Parathyroid adenoma (tissue), 2 donors: ENCODE measurements at regions not wholly inside any gene's neighbourhood (a gene's known extent, or its start where the extent isn't known, plus 50 kb on each side); places are given as distances from the start of the nearest gene placed in this dataset.

Experiments
- H2AFZ ChIP-seq: fragments of 300-600 bp; sonication (generic); one replicate; pipeline ENCODE4 v1.7.0; 2017; ENCODE audit warnings: antibody characterized with exemption, mild to moderate bottlenecking
- H3K27ac ChIP-seq: fragments of 300-600 bp; sonication (generic); one replicate; pipeline ENCODE4 v1.7.0; 2017
- H3K27me3 ChIP-seq: fragments of 300-600 bp; sonication (generic); one replicate; pipeline ENCODE4 v1.7.0; 2017; ENCODE audit warnings: low read length; ENCODE audit not compliant: control insufficient read depth, insufficient read depth
- H3K36me3 ChIP-seq: fragments of 300-600 bp; sonication (generic); one replicate; pipeline ENCODE4 v1.7.0; 2017; ENCODE audit warnings: low read length; ENCODE audit not compliant: control insufficient read depth, insufficient read depth
- H3K4me1 ChIP-seq: fragments of 300-600 bp; sonication (generic); one replicate; pipeline ENCODE4 v1.7.0; 2017; ENCODE audit warnings: control low read depth
- H3K4me2 ChIP-seq: fragments of 300-600 bp; sonication (generic); one replicate; pipeline ENCODE4 v1.7.0; 2017; ENCODE audit warnings: low read length
- H3K4me3 ChIP-seq: fragments of 300-600 bp; sonication (generic); one replicate; pipeline ENCODE4 v1.7.0; 2017; ENCODE audit warnings: low read depth, low read length
- H3K79me2 ChIP-seq: fragments of 300-600 bp; sonication (generic); one replicate; pipeline ENCODE4 v1.7.0; 2017; ENCODE audit warnings: control low read depth
- H3K9ac ChIP-seq: fragments of 300-600 bp; sonication (generic); one replicate; pipeline ENCODE4 v1.7.0; 2017; ENCODE audit warnings: mild to moderate bottlenecking
- H3K9me3 ChIP-seq: fragments of 300-600 bp; sonication (generic); one replicate; pipeline ENCODE4 v1.7.0; 2017; ENCODE audit warnings: low read length; ENCODE audit not compliant: control insufficient read depth
- TF ChIP-seq, protein P1 (sequence below): fragments of 300-600 bp; sonication (generic); IDR thresholded peaks from one replicate; pipeline ENCODE4 v1.7.0; 2017; ENCODE audit warnings: antibody characterized with exemption, mild to moderate bottlenecking
- donor health status: primary hyperparathyroidism.

DNA sequence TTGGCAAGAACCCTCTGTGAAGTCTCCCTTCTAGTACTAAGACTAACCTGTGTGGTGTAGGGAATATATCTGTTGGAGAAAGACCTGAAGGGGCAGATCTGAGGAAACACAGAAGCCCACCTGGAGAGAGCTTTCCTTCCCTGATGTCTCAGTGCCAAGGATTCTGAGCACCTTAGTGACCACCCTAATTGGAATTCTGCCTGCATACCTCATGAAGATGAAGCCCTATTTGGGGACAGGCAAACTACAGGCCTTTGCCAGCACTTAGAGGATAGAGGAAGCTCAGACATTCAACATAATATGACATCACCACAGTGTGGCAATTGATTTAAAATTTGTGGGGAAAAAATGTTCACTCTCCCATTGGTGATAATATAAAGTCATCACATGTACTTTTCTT lies 766.2 kb upstream of the KIRREL3 start:
- no peaks in the 10 kb centered on the region for H3K79me2 ChIP-seq
- TF ChIP-seq, protein P1, sequence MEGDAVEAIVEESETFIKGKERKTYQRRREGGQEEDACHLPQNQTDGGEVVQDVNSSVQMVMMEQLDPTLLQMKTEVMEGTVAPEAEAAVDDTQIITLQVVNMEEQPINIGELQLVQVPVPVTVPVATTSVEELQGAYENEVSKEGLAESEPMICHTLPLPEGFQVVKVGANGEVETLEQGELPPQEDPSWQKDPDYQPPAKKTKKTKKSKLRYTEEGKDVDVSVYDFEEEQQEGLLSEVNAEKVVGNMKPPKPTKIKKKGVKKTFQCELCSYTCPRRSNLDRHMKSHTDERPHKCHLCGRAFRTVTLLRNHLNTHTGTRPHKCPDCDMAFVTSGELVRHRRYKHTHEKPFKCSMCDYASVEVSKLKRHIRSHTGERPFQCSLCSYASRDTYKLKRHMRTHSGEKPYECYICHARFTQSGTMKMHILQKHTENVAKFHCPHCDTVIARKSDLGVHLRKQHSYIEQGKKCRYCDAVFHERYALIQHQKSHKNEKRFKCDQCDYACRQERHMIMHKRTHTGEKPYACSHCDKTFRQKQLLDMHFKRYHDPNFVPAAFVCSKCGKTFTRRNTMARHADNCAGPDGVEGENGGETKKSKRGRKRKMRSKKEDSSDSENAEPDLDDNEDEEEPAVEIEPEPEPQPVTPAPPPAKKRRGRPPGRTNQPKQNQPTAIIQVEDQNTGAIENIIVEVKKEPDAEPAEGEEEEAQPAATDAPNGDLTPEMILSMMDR: no peak
- no peaks in the 10 kb centered on the region for H3K4me1 ChIP-seq
- no peaks in the 10 kb centered on the region for H3K27me3 ChIP-seq
- no peaks in the 10 kb centered on the region for H3K9me3 ChIP-seq
- no peak overlapping the region for H2AFZ ChIP-seq
- no peaks in the 10 kb centered on the region for H3K36me3 ChIP-seq
- no peak overlapping the region for H3K4me3 ChIP-seq
- H3K4me2 ChIP-seq: no peak overlapping the region
- no peak overlapping the region for H3K27ac ChIP-seq
- H3K9ac ChIP-seq: no peak overlapping the region

DNA sequence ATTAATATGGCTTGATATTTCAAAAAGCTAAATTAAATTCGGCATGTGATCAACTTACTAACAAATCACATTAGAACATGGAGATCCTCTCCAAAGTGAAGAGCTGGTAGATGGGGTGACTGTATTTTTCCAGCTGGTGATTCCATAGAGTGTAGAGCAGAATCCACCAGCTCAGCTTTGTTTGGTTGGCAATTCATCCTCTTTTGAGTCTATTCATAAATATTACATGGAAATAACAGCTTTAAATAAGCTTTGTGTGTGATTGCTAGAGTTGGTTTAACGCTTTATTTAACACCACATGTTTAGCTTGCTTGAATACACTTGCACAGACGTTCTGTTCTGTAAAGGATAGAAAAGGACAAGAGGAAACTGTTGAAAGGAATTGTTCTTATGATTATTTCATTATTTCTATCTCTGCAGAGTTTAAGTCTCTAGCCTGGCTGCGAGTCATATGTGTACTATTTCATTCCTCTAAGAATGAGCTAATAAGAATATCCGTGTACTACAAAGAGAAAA lies 738.3 kb upstream of the KIRREL3 start:
- Histone ChIP-seq H2AFZ (no peak overlapping the region), H3K4me2 (no peak overlapping the region), H3K27me3 (no peaks in the 10 kb centered on the region), H3K9ac (no peak overlapping the region), H3K79me2 (no peaks in the 10 kb centered on the region), H3K4me1 (no peaks in the 10 kb centered on the region), H3K36me3 (no peaks in the 10 kb centered on the region), H3K4me3 (no peak overlapping the region), H3K9me3 (no peaks in the 10 kb centered on the region), H3K27ac (no peak overlapping the region)
- TF ChIP-seq, protein P1: no peak

DNA sequence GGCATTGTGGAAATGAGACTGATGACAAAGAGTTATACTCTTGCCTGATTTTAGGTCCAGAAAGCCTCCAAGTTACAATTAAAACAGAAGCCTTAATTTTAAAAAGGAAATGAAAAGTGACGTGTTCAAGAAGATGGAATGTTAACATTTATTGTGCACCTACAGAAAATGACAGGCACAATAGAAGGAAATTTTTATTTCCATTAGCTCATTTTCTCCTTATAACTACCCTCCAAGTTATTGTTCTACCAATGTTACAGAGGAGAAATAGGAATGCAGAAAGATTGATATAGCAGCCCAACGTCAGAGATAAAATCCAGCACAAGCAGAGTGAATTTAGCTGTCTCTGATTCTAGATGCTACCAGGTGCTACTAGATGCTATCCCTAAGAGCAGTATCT lies 736.9 kb upstream of the KIRREL3 start:
- H3K79me2 ChIP-seq: no peaks in the 10 kb centered on the region

DNA sequence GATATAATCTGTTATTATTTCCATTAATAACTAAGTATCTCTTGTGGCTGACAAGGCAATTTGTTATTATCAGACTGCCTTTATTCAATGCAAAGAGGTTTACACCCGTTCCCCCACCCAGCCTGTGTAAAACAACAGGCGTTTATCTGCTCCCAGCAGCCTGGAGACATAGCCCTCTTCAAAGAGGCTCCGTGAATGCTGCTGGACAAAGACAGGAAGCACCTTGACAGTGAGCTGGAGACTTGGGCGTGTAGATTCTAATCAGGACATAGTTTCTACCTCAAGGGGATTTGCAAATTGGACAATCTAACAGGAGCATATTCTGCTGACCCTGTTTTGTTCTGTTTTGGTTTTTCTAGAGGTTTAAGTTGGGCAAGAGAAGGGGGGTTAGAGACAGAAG lies 733.0 kb upstream of the KIRREL3 start:
- Histone ChIP-seq H3K27me3 (no peaks in the 10 kb centered on the region), H3K4me3 (no peak overlapping the region), H3K36me3 (no peaks in the 10 kb centered on the region), H3K27ac (no peak overlapping the region), H3K9me3 (no peaks in the 10 kb centered on the region), H3K79me2 (no peaks in the 10 kb centered on the region), H3K4me2 (no peak overlapping the region), H2AFZ (no peak overlapping the region), H3K9ac (no peak overlapping the region), H3K4me1 (no peaks in the 10 kb centered on the region)
- TF ChIP-seq, protein P1: no peak

More for the DNA sequence above, 736.9 kb upstream of the KIRREL3 start:
- H3K9ac ChIP-seq: no peak overlapping the region
- no peak overlapping the region for H2AFZ ChIP-seq
- TF ChIP-seq, protein P1: no peak
- no peaks in the 10 kb centered on the region for H3K4me1 ChIP-seq
- no peaks in the 10 kb centered on the region for H3K9me3 ChIP-seq
- no peaks in the 10 kb centered on the region for H3K36me3 ChIP-seq
- H3K27ac ChIP-seq: no peak overlapping the region
- H3K4me3 ChIP-seq: no peak overlapping the region
- no peaks in the 10 kb centered on the region for H3K27me3 ChIP-seq
- no peak overlapping the region for H3K4me2 ChIP-seq

DNA sequence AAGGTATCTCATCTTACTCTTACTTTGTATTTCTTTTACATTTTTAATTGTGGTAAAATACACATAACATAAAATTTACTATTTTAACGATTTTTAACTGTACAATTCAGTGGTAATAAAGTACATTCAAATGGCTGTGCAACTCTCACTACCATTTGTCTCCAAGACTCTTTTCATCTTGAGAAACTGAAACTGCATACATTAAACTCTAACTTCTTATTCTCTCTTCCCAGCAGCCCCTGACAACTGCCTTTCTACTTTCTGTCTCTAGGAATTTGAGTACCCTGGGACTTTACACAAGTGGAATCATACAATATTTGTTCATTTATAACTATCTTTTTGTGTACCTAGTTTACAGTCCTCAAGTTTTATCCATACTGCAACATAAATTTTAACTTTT lies 725.8 kb upstream of the KIRREL3 start:
- Histone ChIP-seq H3K4me3 (no peak overlapping the region), H3K9me3 (no peaks in the 10 kb centered on the region)
- TF ChIP-seq, protein P1: no peak

More for the DNA sequence above, 725.8 kb upstream of the KIRREL3 start:
- Histone ChIP-seq H3K36me3 (no peaks in the 10 kb centered on the region), H3K27ac (no peak overlapping the region), H3K27me3 (no peaks in the 10 kb centered on the region), H3K9ac (no peak overlapping the region), H3K79me2 (no peaks in the 10 kb centered on the region), H3K4me1 (no peaks in the 10 kb centered on the region), H3K4me2 (no peak overlapping the region), H2AFZ (no peak overlapping the region)
